GM20000 (cell line): ENCODE measurements at regions not wholly inside any gene's neighbourhood (a gene's known extent, or its start where the extent isn't known, plus 50 kb on each side); places are given as distances from the start of the nearest gene placed in this dataset.

Experiments
- DNase-seq: peaks from one replicate; pipeline ENCODE4 v3.0.0; 2012; ENCODE audit warnings: low spot score
- CTCF ChIP-seq: IDR thresholded peaks from 2 replicates; pipeline ENCODE4 v1.5.1; 2012; ENCODE audit warnings: mild to moderate bottlenecking, control low read depth; ENCODE audit errors: extremely low read depth, missing control alignments

GRCh38 chr5:68780299-68780955 is 313.4 kb upstream of the SLC30A5 start:
- no peak for DNase-seq
- TF ChIP-seq CTCF = no peak

- TF ChIP-seq CTCF = no peak
Observed at GRCh38 chr5:68793074-68793473, 300.7 kb upstream of the SLC30A5 start.

GRCh38 chr5:68793993-68794392 is 299.8 kb upstream of the SLC30A5 start:
- DNase-seq = no peak
- TF ChIP-seq CTCF = no peak

More at GRCh38 chr5:68793074-68793473, 300.7 kb upstream of the SLC30A5 start:
- no peak for DNase-seq

- DNase-seq = no peak
- no peak for TF ChIP-seq CTCF
Observed at GRCh38 chr5:68795190-68795589, 298.6 kb upstream of the SLC30A5 start.

GRCh38 chr5:68798877-68799843 is 294.7 kb upstream of the SLC30A5 start:
- DNase-seq = no peak
- TF ChIP-seq CTCF = no peak

GRCh38 chr5:68802430-68802829 is 291.4 kb upstream of the SLC30A5 start:
- DNase-seq = no peak

More at GRCh38 chr5:68802430-68802829, 291.4 kb upstream of the SLC30A5 start:
- no peak for TF ChIP-seq CTCF
